ENCODE measurements at regions not wholly inside any gene's neighbourhood (a gene's known extent, or its start where the extent isn't known, plus 50 kb on each side); places are given as distances from the start of the nearest gene placed in this dataset.

GRCh38 chr22:48439560-48440135 lies 1388.0 kb downstream of the BRD1 start:
- DNase-seq (ENCODE audit: low read depth), result no peak
- no peak overlapping the region for H3K4me3 ChIP-seq (ENCODE audit: control insufficient read depth, low read depth, low read length)
- TF ChIP-seq CTCF (IDR thresholded peaks at IDR 0.05; ENCODE audit: control insufficient read depth, insufficient read depth, low read depth, low read length, missing control alignments), result no peak

GRCh38 chr22:48438800-48439559 lies 1388.7 kb downstream of the BRD1 start:
- H3K4me3 ChIP-seq (ENCODE audit: control insufficient read depth, low read depth, low read length), result no peak overlapping the region
- TF ChIP-seq CTCF (IDR thresholded peaks at IDR 0.05; ENCODE audit: control insufficient read depth, insufficient read depth, low read depth, low read length, missing control alignments), result no peak
- peak; percentile 29 for DNase-seq (ENCODE audit: low read depth)

- DNase-seq (ENCODE audit: low read depth), result no peak
- H3K4me3 ChIP-seq (ENCODE audit: control insufficient read depth, low read depth, low read length), result no peak overlapping the region
- no peak for TF ChIP-seq CTCF (IDR thresholded peaks at IDR 0.05; ENCODE audit: control insufficient read depth, insufficient read depth, low read depth, low read length, missing control alignments)
Observed at GRCh38 chr22:48438096-48438495, 1389.6 kb downstream of the BRD1 start.

GRCh38 chr22:48436201-48436931 lies 1391.3 kb downstream of the BRD1 start:
- TF ChIP-seq CTCF (IDR thresholded peaks at IDR 0.05; ENCODE audit: control insufficient read depth, insufficient read depth, low read depth, low read length, missing control alignments), result no peak
- no peak for DNase-seq (ENCODE audit: low read depth)
- no peak overlapping the region for H3K4me3 ChIP-seq (ENCODE audit: control insufficient read depth, low read depth, low read length)

GRCh38 chr22:48434868-48435250 lies 1392.8 kb downstream of the BRD1 start:
- no peak for DNase-seq (ENCODE audit: low read depth)
- H3K4me3 ChIP-seq (ENCODE audit: control insufficient read depth, low read depth, low read length), result no peak overlapping the region
- no peak for TF ChIP-seq CTCF (IDR thresholded peaks at IDR 0.05; ENCODE audit: control insufficient read depth, insufficient read depth, low read depth, low read length, missing control alignments)

- DNase-seq (ENCODE audit: low read depth), result no peak
- TF ChIP-seq CTCF (IDR thresholded peaks at IDR 0.05; ENCODE audit: control insufficient read depth, insufficient read depth, low read depth, low read length, missing control alignments), result no peak
- H3K4me3 ChIP-seq (ENCODE audit: control insufficient read depth, low read depth, low read length), result no peak overlapping the region
Observed at GRCh38 chr22:48434156-48434867, 1393.4 kb downstream of the BRD1 start.

Measured in AG09309 (cell line).